ENCODE measurements at regions not wholly inside any gene's neighbourhood (a gene's known extent, or its start where the extent isn't known, plus 50 kb on each side); places are given as distances from the start of the nearest gene placed in this dataset.
"Not testable (repeated sequence)": the region's sequence is repeated elsewhere in the genome, so short reads cannot be mapped to it uniquely, and the experiment has no call there.

- in situ Hi-C loops (cut with HindIII; ENCODE audit: low pct_ligation_motif_present, low pct_unique_long_range_greater_than_20kb, low sequenced_read_pairs) = no loop called here
- DNase-seq = no peak
These were observed 75.3 kb upstream of the IGLL5 start for GRCh38 chr22:22812031-22812905.

DNA sequence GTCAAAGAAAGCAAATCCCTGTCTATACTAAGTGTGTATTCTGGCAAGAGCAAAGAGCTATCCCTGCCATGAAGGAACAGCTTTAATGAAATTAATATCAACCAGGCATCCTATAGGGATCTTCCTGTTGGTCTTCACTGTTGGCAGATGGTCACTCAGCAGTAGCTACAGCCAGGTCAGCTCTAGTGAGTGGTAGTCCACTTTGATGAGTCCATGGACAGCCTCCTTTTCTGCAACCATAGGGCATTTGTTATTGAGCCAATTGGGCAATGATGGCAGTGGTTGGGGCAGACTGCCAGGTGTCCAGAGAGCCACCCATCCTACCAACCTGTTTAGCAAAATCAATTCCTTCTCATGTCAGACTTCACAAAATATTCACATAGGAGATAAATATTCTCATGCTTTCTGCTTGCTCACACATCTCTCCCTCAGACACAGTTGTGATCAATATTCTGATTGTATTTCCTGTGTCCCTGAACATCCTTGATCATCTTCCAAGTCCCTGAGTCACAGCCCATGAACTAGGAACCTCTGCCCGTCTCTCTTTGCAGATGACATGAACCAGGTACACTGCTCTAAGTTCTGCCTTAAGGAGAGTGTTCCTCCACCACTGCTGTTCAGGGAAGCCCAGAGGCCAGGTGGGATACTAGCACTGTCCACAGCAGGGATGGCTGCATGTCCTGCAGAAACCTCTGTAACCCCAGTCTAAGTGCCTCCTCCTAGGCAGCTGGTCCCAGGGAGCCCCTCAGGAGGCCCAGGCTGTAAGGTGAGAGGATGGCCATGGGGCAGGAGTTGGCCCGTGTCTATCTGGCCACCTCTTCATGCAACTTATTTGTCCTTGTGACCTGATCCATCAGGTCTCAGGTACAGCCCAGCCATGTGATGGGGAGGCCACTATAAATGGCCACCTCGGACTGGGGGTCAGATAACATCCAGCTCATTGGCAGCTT is 74.2 kb upstream of the IGLL5 start:
- DNase-seq = no peak
- in situ Hi-C loops (cut with HindIII; ENCODE audit: low pct_ligation_motif_present, low pct_unique_long_range_greater_than_20kb, low sequenced_read_pairs) = no loop called here

DNA sequence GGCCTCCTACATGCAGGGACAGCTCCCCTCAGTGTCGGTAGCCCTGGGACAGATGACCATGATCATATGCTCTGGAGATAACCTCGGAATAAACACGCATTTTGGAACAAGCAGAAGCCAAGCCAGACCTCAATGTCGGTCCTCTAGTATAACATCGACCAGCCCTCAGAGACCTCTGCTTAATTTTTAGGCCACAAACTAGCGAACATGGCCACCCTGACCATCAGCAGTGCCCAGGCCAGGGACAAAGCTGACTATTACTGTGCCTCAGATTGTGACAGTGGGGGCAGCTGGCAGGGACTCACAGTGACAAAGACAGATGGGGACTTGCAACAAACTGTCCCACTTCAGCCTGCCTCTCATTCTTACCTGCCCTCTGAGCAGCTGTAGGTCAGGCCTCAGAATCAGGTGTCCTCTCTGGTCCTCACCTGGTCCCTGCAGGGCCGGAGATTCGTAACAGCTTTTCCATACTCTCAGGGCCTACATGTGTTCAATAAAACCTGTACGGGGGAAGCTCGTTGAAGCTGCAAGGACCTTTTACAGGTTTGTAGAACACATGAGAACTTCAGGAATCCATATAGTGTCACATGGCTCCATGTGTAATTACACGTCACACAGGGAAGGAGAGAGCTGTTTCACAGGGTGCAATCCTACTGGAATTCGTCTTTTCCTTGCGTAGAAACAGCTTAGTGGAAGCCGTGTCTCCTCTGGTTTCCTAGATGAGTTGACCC is 72.8 kb upstream of the IGLL5 start:
- DNase-seq = no peak
- in situ Hi-C loops (cut with HindIII; ENCODE audit: low pct_ligation_motif_present, low pct_unique_long_range_greater_than_20kb, low sequenced_read_pairs) = no loop called here

DNA sequence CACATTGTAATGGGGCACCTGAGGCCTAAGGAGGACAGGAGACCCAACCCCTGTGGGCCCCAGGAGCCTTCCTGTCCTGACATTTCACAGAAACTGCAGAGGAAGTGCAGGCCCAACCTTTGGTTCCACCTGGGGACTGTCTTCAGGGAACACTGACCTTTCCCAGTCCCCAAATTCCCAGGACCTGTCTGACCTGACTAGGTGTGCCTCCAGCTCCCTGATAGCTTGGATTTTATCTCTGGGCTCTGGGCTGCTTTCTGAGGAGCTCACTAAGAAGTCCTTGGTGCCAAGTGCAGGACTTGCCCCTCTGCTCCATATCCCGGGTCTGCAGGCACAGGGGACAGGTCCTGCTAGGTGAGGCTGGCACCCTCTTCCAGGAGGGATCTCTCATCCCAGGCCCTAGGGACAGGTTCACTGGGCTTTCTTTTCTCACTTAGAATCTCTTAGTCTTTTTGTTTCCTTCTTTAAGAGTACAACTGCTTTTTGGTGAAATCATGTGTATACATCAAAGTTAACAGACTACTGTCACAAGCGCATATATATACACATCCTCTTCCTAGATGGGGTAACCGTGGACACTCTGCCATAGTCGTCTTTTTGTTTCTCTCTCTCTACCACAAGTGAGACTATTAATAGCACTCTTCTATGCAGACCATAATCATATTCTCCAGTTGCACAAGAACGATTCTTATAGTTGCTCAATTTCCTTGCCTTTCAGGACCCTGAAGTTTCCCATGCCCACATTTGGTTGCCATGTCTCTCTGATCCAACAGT is 72.0 kb upstream of the IGLL5 start:
- no peak for DNase-seq
- in situ Hi-C loops (cut with HindIII; ENCODE audit: low pct_ligation_motif_present, low pct_unique_long_range_greater_than_20kb, low sequenced_read_pairs) = no loop called here

DNA sequence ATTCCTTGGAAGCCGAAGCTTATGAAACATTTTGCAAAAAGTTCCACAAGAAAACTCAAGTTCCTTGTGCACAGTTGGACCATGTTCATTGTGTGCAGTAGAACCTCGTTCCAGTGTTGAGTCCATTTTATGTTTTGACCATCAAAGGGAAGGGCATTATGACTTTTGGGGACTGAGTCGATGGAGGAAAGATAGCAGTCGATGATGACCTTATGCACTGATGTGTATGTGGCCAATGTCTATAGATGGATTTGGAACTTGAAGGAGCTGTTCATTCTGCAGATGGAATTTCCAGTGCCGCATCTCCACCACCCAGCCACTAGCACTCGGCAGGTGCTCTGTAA is 71.5 kb upstream of the IGLL5 start:
- in situ Hi-C loops (cut with HindIII; ENCODE audit: low pct_ligation_motif_present, low pct_unique_long_range_greater_than_20kb, low sequenced_read_pairs) = no loop called here
- no peak for DNase-seq

GRCh38 chr22:22816766-22817410 is 70.7 kb upstream of the IGLL5 start:
- in situ Hi-C loops (cut with HindIII; ENCODE audit: low pct_ligation_motif_present, low pct_unique_long_range_greater_than_20kb, low sequenced_read_pairs) = no loop called here
- no peak for DNase-seq

DNA sequence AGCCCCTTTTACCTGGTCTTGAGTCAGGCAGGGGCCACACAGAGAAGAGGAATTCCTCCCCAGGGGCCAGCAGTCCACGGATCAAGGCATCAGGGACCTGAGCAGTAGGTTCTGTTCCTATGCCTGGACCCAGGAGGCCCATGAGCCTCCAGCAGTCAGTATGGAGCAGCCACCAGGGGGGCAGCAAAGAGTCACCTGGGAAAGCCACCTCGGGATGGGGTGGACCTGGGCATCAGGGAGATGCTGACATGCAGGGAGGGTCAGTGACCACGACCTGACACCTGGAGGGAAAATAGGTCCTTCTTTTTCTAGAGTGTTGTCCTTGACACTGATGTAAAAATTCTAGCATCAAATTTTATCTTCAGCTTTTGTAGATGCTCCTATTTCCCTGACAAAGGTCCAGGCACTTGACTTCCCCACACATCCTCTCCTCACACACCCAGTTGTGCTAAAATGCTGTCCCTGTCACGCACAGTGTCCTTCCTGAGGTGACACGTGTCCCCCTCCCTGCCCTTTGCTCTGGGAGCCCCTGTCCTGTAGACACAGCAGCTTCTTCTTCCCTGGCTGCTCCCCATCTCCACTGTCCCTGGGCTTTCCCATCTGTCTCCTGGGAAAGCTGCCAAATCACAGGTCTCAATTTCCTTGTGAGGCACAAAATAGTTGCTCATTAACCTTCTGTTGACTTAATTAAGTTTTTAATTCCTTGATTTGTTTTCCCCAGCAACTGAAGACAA is 70.0 kb upstream of the IGLL5 start:
- DNase-seq = no peak
- in situ Hi-C loops (cut with HindIII; ENCODE audit: low pct_ligation_motif_present, low pct_unique_long_range_greater_than_20kb, low sequenced_read_pairs) = no loop called here

DNA sequence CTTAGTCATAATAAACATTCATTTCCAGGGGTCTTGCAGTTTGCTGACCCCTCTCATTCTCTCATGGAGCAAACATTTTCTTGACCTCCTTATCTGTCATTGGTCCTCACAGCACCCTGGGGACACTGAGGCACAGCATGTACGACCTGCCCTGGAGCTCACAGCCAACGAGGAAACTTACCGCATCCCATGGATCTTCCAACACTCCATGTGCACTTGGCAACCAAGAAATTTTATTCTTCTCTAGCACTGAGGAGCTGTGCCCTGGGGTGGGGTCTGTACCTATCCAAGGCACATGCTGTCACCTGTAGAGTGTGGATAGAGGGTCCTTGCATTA is 69.4 kb upstream of the IGLL5 start:
- in situ Hi-C loops (cut with HindIII; ENCODE audit: low pct_ligation_motif_present, low pct_unique_long_range_greater_than_20kb, low sequenced_read_pairs) = no loop called here
- DNase-seq = no peak

GRCh38 chr22:22818861-22819855 is 68.5 kb upstream of the IGLL5 start:
- no peak for DNase-seq
- in situ Hi-C loops (cut with HindIII; ENCODE audit: low pct_ligation_motif_present, low pct_unique_long_range_greater_than_20kb, low sequenced_read_pairs) = no loop called here

GRCh38 chr22:22820076-22820475 is 67.5 kb upstream of the IGLL5 start:
- in situ Hi-C loops (cut with HindIII; ENCODE audit: low pct_ligation_motif_present, low pct_unique_long_range_greater_than_20kb, low sequenced_read_pairs) = no loop called here
- no peak for DNase-seq

- in situ Hi-C loops (cut with HindIII; ENCODE audit: low pct_ligation_motif_present, low pct_unique_long_range_greater_than_20kb, low sequenced_read_pairs) = no loop called here
- no peak for DNase-seq
These were observed 67.0 kb upstream of the IGLL5 start for GRCh38 chr22:22820626-22821025.

DNA sequence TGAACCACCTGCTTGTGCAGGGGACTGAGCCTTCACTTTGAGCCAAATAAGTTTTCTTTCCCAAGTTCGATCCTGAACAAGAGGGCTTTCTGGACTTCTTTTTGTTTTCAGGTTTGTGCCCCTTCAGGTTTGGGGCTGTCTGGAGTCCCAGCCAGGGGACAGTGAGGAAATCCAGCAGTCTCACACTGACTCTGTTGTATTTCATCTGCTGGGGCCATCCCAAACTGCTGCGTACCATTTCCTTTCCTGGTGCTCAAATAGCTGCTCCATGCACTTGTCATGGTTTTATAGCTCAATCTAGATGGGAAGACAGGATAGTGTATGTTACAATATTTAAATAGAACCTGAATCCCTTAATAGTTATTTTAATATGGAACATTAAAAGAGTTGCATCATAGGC is 66.3 kb upstream of the IGLL5 start:
- in situ Hi-C loops (cut with HindIII; ENCODE audit: low pct_ligation_motif_present, low pct_unique_long_range_greater_than_20kb, low sequenced_read_pairs) = no loop called here
- no peak for DNase-seq

DNA sequence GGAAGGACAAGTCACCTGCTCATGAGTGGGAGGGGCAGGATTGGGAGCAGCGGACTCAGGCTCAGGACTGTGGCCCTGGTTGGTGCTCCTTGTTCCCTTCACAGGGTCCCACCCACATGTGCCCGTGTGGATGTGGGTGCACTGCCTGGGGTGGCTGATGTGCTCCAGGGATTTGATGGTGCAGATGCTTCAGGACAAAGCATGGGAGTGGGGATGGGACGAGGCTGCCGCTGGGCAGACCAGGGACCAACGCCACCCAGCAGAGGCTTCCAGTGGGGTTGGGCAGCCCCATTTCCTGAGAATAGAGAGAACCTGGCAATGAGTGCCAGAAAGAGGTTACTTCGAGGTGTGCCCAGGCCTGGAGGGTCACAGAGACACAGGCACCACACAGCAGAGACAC is 65.5 kb upstream of the IGLL5 start:
- no peak for DNase-seq
- in situ Hi-C loops (cut with HindIII; ENCODE audit: low pct_ligation_motif_present, low pct_unique_long_range_greater_than_20kb, low sequenced_read_pairs) = no loop called here

DNA sequence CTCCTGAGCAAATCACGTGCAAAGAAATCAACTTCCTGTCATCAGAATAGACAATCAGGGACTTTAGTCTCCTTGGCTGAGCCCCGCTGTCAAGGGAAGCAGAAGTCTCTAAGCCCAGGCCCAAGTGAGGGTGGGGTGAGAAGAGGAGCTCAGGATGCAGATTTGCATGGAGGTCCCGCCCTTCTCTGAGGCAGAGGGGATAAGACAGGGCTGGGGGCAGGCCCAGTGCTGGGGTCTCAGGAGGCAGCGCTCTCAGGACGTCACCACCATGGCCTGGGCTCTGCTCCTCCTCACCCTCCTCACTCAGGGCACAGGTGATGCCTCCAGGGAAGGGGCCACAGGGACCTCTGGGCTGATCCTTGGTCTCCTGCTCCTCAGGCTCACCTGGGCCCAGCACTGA is 65.1 kb upstream of the IGLL5 start:
- DNase-seq; in situ Hi-C loops (cut with HindIII; ENCODE audit: low pct_ligation_motif_present, low pct_unique_long_range_greater_than_20kb, low sequenced_read_pairs): not testable (repeated sequence)

- in situ Hi-C loops (cut with HindIII; ENCODE audit: low pct_ligation_motif_present, low pct_unique_long_range_greater_than_20kb, low sequenced_read_pairs) = no loop called here
These were observed 64.3 kb upstream of the IGLL5 start for GRCh38 chr22:22823131-22823810.

More at GRCh38 chr22:22823131-22823810, 64.3 kb upstream of the IGLL5 start:
- no peak for DNase-seq

Measured in ACHN (cell line).